Stimulated activated CD4-positive, alpha-beta T cell treated with anti-CD3 and anti-CD28 coated beads, Interleukin-15, amount 100 ng/mL, for 24 hours (primary cell): ENCODE measurements at regions not wholly inside any gene's neighbourhood (a gene's known extent, or its start where the extent isn't known, plus 50 kb on each side); places are given as distances from the start of the nearest gene placed in this dataset.

Experiments
- DNase-seq: peaks from one replicate; pipeline ENCODE4 v3.0.0-alpha.2; 2020

GRCh38 chr6:92589996-92590395, 829.4 kb downstream of the EPHA7 start:
- DNase-seq, result no peak

- no peak for DNase-seq
Measured at GRCh38 chr6:92588148-92588547, 831.2 kb downstream of the EPHA7 start.

GRCh38 chr6:92587525-92587924, 831.8 kb downstream of the EPHA7 start:
- DNase-seq, result no peak

GRCh38 chr6:92586236-92586977, 833.0 kb downstream of the EPHA7 start:
- no peak for DNase-seq

- no peak for DNase-seq
Measured at GRCh38 chr6:92582211-92582610, 837.1 kb downstream of the EPHA7 start.

GRCh38 chr6:92577077-92577719, 842.2 kb downstream of the EPHA7 start:
- DNase-seq, result no peak

GRCh38 chr6:92568541-92568940, 850.8 kb downstream of the EPHA7 start:
- no peak for DNase-seq

- DNase-seq, result no peak
Measured at GRCh38 chr6:92566632-92567031, 852.7 kb downstream of the EPHA7 start.

- DNase-seq, result no peak
Measured at GRCh38 chr6:92564376-92564775, 855.0 kb downstream of the EPHA7 start.

- no peak for DNase-seq
Measured at GRCh38 chr6:92559611-92560010, 859.7 kb downstream of the EPHA7 start.

- DNase-seq, result no peak
Measured at GRCh38 chr6:92559003-92559402, 860.4 kb downstream of the EPHA7 start.

GRCh38 chr6:92550501-92550900, 868.9 kb downstream of the EPHA7 start:
- no peak for DNase-seq

- no peak for DNase-seq
Measured at GRCh38 chr6:92545861-92546260, 873.5 kb downstream of the EPHA7 start.

- DNase-seq, result no peak
Measured at GRCh38 chr6:92541448-92542060, 877.8 kb downstream of the EPHA7 start.

- no peak for DNase-seq
Measured at GRCh38 chr6:92538926-92539325, 880.4 kb downstream of the EPHA7 start.

GRCh38 chr6:92538275-92538674, 881.1 kb downstream of the EPHA7 start:
- DNase-seq, result no peak

- DNase-seq, result no peak
Measured at GRCh38 chr6:92534109-92534508, 885.2 kb downstream of the EPHA7 start.

GRCh38 chr6:92522589-92522988, 896.8 kb downstream of the EPHA7 start:
- DNase-seq, result no peak

- no peak for DNase-seq
Measured at GRCh38 chr6:92521553-92521952, 897.8 kb downstream of the EPHA7 start.

- DNase-seq, result no peak
Measured at GRCh38 chr6:92510137-92510536, 909.2 kb downstream of the EPHA7 start.

GRCh38 chr6:92507552-92507951, 911.8 kb downstream of the EPHA7 start:
- no peak for DNase-seq

GRCh38 chr6:92504509-92504908, 914.9 kb downstream of the EPHA7 start:
- DNase-seq, result no peak

- no peak for DNase-seq
Measured at GRCh38 chr6:92497281-92497680, 922.1 kb downstream of the EPHA7 start.

GRCh38 chr6:92496527-92496926, 922.8 kb downstream of the EPHA7 start:
- no peak for DNase-seq
